ENCODE measurements at regions not wholly inside any gene's neighbourhood (a gene's known extent, or its start where the extent isn't known, plus 50 kb on each side); places are given as distances from the start of the nearest gene placed in this dataset.
"Not testable (repeated sequence)": the region's sequence is repeated elsewhere in the genome, so short reads cannot be mapped to it uniquely, and the experiment has no call there.

DNA sequence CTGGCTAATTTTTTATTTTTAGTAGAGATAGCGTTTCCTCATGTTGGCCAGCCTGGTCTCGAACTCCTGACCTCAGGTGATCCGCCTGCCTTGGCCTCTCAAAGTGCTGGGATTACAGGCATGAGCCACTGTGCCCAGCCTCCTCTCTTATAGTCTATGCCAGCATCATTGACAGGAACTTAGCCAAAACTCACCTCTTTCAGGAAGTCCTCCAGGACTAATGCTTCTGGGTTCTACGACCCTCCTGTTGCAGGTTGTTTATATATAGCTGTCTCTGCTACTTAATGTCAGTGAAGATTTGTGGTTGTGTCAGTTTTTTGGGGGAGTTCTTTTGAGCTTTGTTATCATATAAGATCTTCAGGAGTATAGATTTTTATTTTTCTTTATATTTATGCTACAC, 112.1 kb upstream of the CDC42EP3 start:
- DNase-seq = no peak

DNA sequence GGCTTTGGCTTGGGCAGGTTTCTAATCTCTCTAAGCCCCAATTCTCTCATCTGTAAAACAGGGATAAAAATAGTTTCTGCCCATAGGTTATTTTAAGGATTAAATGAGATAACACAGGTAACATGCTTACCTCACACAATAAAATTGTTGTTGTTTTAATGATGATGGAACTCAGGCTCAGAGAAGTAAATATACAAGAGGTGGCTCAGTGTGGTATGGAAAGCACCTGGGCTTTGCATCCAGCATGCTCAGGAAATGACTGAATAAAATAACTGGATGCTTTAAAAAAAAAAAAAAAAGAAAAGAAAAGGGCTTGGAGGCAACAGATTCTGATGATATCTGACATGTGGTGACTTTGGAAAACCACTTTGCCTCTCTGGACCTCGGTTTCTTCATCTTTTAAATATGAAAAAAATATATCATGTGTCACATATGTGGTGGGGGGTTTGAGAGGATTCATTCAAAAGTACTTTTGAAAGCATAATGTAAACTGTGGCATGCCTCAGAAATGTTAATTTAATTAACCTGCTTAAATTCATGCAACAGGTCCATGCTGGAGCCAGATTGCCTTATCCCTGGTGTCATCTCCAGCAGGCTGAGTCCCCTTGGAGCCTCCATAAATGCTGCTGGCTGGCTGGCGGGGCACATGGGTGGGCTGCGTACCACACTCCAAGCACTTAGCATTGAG, 112.8 kb upstream of the CDC42EP3 start:
- no peak for DNase-seq

DNA sequence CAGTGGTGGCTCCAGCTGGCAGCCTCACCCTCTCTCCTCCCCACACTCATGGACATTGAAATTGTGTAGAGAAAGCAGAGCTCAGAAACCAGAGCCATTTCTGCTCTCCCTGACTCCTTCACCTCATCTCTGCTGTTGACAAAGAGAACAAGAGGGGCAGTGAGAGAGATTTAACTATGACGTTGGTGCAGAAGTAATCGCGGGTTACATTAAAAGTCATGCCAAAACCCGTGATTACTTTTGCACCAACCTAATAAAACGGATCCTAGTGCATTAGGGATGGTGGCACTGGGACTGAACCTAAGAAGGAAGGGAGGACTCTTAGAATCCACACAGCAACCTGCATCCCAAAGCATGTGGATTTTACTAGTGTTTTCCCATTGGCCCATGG, 113.3 kb upstream of the CDC42EP3 start:
- no peak for DNase-seq

DNA sequence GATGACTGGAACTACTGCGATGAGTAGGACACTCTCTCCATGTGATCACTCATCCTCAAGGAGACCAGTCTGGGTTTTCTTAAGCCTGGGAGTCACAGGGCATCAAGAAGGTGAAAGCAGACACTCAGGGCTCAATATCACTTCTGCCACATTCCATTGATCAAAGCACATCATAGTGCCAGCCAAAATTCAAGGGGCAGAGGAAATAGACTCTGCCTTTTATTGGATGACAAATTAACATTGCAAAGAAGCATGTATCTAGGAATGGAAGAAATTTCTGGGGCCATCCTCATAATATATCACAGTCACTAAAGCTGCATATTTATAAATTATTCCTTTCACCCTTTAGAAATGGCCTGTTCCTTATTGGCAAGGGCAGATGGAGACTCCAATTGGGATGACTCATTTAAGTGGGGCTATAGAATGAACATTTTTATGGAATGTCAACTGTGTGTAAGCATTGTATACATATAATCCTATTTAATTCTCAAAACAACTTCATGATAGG, 114.8 kb upstream of the CDC42EP3 start:
- no peak for DNase-seq

DNA sequence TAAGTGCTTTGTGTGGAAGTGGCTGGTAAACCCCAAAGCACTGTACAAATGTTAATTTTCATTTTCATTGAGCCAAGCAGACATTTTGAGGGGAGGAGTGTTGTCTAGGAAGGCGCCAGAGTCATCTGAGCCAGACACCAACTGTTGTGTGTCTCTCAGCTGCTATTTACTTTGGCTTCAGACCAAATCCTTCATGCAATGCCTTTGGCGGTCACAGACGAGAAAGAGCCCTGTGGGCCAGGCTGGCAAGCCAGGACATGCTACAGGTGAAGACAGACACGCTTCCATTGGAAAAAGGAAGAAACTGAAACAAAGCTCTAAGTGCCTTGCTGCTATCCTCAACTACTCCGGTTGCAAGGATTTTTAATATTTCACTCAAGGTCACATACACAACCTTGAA, 115.4 kb upstream of the CDC42EP3 start:
- peak; percentile 91 for DNase-seq

DNA sequence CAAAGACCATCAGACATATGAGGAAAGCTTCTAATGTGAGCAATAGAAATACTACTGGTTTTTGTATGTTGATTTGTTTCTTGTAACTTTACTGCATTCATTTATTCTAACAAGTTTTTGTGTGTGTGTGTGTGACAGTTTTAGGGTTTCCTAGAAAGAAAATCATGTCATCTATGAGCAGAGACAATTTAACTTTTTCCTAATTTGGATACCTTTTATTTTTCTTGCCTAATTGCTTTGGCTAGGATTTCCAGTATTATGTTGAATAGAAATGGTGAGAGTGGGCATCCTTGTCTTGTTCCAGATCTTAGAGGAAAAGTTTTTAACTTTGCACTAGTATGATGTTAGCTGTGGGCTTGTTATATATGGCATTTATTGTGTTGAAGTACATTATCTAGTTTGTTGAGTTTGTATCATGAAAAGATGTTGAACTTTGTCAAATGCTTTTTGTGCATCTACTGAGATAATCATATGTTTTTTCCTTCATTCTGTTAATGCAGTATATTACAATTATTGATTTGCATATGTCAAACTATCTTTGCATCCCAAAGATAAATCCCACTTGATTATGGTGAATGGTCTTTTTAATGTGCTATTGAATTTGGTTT, 117.3 kb upstream of the CDC42EP3 start:
- DNase-seq = no peak

DNA sequence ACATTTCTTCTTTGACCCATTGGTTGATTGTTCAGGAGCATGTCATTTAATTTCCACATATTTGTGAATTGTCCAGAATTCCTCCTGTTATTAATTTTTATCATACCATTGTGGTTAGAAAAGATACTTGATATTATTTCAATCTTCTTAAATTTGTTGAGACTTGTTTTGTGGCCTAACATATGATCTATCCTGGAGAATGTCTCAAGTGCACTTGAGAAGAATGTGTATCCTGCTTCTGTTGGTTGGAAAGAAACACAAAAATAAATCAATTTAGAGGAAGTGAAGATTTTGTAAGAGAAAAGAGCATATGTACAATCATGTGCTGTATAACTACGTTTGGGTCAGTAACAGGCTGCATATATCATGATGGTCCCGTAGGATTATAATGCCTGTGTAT, 118.6 kb upstream of the CDC42EP3 start:
- DNase-seq = no peak

DNA sequence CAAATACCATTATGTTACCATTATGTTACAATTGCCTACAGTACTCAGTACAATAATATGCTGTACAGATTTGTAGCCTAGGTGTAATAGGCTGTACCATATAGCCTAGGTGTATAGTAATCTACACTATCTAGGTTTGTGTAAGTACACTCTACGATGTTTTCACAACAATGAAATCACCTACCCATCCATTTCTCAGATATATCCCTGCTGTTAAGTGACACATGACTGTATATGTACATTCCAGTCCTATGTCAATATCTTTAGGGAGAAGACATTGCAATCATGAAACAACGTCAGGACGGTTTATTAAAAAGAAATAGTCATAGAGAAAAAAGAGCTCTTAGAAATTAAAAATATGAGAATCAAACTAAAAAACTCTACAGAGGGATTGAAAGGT, 119.0 kb upstream of the CDC42EP3 start:
- no peak for DNase-seq

DNA sequence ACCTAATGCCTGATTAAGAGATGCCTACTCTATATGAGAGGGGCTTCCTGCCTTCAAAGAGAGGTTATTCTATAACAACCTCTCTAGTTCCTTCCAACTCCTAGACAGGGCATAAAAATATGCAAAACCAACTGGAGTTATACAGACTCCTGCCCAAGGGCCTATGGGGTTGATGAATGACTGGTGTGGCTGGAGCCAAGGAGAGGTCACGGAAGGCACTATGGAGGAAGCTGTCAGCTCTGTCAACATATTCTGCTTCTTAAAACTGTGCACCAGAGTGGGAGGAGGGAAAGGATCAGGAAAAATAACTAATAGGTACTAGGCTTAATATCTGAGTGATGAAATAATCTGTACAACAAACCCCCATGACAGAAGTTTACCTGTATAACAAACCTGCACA, 120.9 kb upstream of the CDC42EP3 start:
- DNase-seq = no peak

DNA sequence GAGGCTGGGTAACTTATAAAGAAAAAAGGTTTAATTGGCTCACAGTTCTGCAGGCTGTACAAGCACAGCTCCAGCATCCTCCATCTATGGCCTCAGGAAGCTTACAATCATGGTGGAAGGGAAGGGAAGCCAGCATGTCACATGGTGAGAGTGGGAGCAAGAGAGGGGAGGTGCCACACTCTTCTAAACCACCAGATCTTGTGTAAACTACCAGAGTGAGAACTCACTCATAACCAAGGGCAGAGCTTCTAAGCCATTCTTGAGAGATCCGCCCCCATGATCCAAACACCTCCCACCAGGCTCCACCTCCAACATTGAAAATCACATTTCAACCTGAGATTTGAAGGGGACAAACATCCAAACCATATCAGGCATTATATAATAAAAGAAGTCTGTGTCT, 121.6 kb upstream of the CDC42EP3 start:
- DNase-seq = no peak

DNA sequence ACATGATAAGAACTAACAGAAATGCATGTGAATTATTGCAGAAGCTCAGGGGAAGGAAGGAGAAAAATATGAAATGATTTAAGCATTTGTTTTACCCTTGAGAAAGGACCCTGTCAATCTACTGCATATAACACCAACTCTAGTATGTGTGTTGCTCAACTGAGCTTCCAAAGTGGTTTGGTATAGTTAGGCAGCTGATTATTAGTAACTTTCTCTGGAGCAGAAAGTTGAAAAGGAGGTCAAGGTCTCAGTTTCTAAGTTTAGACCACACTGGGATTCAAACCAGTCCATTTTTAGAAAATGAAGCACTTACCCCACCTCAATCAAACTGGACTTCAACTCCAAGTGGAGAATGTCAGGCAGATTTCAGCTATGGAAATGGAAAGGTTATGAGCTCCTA, 123.3 kb upstream of the CDC42EP3 start:
- DNase-seq = no peak

DNA sequence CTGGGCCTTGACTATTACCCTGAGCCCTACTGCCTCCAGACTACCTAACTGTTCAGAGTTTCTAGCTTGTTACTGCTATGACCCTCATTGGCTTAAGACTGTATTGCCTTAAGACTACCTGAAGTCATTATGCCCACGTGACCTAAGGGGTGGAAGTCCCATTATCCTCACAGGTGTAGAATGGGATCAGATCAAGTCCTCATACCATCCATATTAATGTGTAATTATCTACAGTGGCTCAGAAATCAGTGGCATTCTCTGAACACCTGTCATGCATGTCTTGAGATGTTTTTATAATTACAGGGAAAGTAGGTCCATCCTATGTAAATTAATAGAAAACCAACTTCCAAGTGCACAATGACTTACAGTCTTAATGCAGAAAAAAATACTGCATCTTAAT, 124.0 kb upstream of the CDC42EP3 start:
- no peak for DNase-seq

DNA sequence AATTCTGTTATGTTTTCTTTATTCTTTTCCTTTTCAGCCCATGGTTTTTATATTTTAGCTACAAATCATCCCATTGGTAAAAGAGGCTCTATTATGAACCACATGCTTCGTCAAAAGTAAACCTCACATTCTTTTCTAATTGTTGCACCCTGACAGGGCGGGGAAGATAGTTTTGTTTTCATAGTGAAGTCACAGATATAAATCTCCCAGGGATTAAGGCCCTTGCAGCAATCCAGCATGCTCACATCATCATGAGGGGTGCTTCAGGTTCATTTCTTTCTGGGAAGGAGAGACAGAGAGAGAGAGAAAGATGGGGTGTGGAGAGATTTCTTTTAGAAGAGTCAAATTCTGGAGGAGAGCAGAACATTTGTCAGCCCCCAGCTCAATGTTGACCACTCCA, 124.5 kb upstream of the CDC42EP3 start:
- no peak for DNase-seq

DNA sequence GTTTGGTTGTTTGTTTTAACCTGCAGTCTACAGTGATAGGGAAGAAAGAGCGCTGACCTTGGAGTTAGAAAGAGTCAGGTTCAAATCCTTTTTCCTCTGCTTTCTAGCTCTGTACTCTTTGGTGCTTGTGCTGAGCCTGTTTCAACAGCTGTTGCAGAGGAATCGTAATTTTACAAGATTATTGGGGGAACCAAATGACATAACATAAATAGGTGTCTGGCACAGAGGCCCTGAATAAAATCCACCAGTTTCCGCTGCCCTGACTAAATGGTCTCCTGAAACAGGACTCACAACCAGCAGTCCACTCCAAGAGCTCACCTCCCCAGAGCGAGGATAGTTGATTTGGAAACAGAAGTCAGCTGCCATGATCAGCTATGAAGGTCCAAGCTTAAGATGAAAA, 125.0 kb upstream of the CDC42EP3 start:
- DNase-seq = no peak

DNA sequence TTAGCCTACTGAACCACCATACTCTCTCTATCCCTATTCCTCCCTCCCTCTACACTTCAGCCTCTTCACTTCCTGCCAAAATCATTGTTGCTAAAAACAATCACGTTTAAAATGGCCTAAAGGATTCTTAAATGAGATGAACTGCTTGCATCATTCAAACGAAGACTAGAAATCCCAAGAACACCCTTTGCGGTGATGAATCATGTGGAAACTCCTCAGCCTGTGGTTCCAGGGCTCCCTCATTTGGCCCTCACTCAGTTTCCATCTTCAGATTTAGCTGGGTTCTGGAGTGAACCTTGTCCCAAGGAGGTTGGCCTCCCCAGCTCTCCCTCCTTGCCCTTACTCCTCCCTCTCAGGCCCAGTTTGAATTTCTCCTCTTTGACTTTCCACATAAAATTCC, 125.6 kb upstream of the CDC42EP3 start:
- no peak for DNase-seq

DNA sequence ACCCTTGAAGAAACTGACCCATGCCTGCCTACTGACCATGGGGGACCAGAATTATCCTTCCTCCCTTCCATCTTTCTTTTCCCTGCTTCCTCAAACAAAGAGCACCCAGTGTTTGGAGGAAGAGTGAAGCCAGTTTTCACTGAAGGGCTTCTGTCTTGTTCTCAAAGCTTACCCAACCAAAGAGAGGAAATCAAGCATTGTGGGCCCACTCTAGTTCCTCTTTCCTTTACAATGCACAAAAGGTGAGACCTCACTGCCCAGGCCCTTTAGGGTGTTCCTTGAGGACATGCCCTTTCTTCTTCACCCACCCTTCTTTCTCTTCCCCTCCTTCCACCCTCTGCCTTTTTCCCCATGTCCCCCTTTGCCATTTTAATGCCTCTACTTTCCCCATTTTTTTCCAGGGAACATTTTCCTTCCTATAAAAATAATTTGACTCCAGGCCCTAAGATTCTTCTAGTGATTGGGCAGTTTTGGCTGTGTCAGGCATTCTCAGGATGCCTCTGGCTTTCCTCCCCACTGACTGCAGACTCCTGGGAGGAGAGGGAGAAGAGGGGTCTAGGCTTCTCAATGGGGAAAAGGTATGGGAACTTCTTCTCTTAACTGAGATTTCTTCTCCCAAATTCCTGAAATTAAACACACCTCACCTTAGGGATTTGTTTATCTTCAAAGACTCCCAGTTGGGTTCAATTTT, 126.6 kb upstream of the RMDN2 start:
- DNase-seq = no peak

DNA sequence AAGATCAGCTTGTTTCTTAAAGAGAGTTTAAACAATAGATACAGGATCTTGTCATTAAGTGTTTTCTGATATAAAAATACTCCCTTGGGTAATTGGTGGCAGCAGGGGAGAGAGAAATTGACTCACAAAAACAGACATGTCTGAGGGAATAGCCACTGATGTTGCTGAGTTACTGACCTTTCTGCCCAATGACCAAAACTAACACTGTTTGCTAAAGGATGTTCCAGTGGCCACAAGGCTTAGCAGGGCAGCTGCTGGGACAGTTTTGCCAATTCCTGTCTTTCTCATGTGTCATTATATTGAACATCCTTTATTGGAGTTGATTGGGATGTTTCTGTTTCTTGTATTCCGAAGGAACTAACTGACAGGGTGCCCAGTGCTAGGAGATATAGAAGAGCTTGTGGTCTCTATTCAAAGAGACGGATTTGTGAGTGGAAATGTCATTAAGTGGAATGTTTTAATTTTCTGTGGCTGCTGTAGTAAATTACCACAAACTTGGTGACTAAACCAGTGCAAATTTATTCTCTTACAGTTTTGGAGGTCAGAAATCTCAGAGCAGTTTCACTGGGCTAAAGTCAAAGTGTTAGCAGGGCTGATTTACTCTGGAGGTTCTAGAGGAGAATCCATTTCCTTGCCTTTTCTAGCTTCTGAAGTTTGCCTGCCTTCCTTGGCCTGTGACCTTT, 124.8 kb upstream of the RMDN2 start:
- no peak for DNase-seq

DNA sequence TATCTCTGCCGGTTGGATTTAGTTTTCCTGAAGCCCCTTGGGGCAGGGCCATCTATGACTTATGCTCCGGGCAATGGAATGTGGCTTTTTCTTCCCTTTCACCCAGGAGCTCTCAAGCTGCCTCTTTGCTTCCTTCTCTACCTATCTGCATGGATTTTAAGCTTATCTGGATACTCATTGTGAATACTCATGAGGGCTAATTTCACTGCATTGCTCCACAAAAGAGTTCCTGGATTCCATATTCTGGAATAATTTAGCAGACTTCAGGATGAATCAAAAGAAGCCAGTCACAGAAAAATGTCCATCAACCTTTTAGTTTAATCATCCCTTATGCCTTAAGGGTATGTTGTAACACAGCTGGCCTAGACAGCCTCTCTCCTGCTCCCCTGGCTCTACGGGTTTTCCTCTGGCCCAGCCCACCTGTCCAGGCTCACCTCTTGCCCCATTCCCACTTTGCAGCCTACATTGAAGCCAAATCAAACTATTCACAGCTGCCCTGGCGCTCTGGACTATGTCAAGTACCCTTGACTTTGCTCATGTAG, 122.8 kb upstream of the RMDN2 start:
- no peak for DNase-seq

DNA sequence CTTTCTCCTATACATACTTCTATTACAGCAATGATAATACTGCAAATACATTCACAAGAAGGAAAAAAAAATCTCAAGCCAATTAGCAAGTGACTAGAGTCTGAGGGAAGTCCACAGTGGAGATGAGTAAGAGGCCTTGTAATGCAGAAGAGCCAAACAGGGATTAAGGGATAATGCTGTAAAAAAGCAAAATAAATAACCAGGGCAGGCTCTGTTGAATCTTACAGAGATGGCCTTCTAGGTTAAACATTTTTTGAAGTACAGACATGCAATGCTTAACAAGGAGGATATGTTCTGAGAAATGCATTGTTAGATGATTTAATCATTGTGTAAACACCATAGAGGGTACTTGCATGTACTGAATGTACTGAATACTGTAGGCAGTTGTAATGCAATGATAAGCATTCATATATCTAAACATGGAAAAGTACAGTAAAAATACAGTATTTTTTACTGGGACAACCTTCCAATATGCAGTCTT, 122.1 kb upstream of the RMDN2 start:
- no peak for DNase-seq

DNA sequence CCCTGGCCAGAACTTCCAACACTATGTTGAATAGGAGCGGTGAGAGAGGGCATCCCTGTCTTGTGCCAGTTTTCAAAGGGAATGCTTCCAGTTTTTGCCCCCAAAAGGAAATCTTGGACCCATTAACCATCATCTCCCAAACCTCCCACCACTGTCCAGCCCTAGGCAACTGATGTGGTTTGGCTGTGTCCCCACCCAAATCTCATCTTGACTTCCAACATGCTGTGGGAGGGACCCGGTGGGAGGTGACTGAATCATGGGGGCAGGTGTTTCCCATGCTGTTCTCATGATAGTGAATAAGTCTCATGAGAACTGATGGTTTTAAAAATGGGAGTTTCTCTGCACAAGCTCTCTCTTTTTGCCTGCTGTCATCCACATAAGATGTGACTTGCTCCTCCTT, 119.1 kb upstream of the RMDN2 start:
- DNase-seq = not testable (repeated sequence)

DNA sequence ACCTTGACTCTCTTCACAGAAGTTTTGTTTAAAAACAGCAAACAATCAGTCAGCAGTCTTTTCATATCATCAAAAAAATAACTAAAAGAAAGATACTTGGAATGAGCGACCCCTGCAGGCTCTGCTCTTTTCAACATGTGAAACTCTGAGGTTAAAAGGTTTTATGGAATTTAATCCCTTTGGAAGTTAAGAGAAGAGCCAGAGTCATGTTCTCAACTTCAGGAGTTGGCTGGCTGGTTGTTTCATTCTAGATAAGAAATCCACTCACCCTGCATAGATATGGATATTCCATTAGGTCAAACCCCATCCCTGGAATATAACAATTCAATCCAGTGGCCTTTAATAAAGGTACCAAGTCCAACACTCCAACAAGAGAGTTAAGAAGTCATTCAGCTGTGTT, 115.6 kb upstream of the RMDN2 start:
- DNase-seq = no peak

DNA sequence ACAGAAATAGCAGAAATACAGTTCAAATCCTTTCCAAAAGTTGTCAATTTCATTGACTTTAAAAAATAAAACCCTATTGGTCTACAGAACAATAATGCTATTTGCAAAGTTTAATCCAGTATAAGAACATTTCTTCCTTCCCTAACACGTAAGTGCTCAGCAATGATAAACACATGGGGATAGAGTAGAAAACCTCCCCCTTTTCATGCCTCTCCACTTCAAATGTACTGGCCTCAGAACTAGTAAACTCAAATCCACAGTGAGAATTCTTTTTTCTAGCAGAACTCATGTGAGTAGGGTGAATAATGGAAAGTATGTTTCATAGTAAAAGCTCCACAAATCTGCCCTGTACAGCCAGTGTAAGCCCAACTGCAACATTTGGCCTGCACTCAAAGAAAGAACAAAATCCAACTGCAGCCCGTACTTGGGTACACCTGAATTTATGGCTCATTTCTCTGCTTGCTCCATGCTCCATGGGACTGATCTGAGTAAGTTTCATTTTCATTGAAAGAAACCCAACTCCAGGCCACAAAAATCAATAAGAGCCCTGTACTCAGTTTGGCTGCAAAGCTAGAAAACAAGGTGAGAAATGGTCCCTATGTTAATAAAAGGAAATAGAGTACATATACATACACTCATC, 115.0 kb upstream of the RMDN2 start:
- DNase-seq = no peak

DNA sequence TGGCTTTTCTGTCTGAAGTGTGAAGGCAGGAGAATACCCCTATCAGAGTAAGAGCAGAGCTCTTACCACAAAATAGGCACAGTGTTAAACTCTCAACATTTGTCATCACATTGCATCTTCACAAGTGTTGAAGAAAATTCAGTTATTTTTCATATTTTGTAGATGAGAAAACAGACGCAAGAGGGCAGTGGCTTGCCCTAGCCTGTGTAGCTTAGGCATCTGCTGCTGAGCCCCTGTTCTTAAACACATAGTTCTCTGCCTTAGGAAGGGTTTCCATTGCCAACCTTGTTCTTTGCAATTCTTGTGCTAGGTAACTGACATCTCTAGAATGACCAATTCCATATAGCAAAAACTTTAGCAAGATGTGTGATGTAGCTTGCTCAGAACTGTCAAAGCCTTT, 112.7 kb upstream of the RMDN2 start:
- no peak for DNase-seq
